Inflammatory macrophage treated with lipopolysaccharide for 4 hours (primary cell): ENCODE measurements at regions not wholly inside any gene's neighbourhood (a gene's known extent, or its start where the extent isn't known, plus 50 kb on each side); places are given as distances from the start of the nearest gene placed in this dataset.
"Not testable (repeated sequence)": the region's sequence is repeated elsewhere in the genome, so short reads cannot be mapped to it uniquely, and the experiment has no call there.

Experiments used
- DNase-seq: peaks from one replicate; pipeline ENCODE4 v3.0.0-alpha.2; 2020

DNA sequence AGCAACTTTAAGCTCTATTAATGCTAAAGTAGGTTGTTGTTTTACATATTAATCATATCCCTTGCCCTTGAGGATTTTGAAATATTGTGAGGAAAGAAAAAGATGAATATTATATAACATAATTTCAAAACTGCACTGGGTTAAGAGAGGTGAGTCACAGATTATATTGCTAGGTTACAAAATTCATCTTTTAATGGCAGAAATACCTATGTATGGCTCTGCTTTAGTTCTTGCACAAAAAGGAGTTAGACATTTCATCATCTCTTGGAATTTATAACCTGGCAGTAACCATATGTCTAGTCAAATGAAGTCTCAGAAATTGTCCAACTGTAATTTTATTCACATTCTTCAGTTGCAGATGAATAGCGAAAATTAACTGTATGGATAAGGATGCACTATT is 2041.1 kb downstream of the OLFM4 start:
- no peak for DNase-seq

DNA sequence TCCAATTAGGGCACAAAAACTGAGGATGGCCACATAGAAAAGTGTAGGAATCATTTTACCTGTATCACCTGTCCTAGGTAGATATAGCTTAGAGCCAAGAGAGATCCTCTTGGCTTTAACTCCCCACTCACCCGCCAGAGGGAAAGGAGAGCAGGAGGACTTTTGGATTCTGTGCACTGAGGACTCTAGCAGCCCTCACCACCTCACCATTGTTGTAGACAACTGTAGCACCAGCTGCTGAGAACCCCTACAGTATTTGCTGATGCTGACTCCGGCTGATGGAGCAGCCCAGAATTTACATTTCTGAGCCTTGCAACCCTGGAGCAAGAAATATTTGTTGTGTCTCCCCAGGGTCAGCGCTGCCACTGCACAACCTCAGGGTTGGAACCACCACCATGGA is 2044.4 kb downstream of the OLFM4 start:
- no peak for DNase-seq

DNA sequence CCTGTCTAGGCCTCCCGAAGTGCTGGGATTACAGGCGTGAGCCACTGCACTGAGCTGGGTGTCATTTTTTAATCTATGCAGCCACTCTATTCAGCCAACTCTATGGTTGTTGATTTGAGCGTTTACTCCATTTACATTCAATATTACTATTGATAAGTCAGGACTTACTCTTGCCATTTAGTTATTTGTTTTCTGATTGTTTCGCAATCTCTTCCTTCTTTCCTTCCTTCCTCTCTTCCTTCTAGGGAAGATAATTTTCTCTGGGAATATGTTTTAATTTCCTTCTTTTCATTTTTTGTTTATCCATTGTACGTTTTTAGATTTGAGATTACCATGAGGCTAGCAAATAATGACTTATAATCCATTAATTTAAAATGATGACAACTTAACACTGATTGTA is 2056.0 kb downstream of the OLFM4 start:
- DNase-seq = no peak

DNA sequence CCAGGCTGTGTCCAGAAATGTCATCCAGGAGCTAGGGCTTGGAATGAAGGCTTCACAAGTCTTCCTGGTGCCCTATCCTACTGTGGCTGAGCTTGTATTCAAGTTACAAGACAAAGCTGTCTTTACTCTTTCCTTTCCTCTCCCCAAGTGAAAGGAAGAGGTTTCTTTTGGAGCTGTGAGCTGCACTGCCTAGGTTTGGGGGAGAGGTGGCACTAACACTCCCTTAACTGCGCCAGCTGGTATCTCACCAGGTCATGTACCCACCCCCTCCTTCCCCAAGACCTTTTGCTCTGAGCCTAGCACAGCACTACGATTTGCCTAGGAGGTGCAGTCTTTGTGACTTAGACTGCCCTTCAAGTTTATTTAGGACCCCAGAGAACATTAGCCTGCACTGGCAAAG is 2053.6 kb upstream of the PRR20A start:
- DNase-seq = no peak

DNA sequence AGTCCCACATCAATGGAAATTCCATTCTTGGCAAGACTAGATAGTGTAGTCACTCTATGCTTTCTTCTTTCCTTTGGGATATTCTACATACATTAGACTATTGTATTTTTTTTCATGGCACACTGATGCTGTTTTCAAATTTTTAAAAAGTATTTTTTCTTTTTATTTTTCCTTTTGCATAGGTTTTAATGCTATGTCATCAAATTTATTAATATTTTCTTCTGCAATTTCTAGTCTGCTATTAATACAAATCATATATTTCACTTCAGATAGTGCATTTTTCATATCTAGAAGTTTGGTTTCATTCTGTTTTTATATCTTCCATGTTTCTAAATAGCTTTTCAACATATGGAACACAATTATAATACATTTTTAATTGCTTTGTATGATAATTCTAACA is 2050.1 kb upstream of the PRR20A start:
- no peak for DNase-seq

DNA sequence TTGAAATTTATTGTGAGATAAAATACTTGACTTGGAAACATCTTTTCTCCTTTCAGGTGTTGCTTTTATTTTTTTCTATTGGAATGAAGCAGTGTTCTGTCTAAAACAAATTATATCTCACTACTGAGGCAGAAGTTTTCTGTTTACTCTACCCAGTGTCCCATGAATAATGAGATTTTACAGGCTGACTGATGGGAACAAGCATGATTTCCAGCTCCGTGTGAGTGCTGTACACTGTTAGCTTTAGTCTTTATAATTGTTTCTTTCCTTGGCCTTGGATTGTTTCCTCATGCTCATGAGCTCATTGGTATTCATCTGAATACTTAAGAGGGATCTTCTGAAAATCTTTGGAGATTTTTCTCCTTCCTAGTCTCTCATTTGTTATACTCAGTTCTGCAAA is 2049.5 kb upstream of the PRR20A start:
- no peak for DNase-seq

DNA sequence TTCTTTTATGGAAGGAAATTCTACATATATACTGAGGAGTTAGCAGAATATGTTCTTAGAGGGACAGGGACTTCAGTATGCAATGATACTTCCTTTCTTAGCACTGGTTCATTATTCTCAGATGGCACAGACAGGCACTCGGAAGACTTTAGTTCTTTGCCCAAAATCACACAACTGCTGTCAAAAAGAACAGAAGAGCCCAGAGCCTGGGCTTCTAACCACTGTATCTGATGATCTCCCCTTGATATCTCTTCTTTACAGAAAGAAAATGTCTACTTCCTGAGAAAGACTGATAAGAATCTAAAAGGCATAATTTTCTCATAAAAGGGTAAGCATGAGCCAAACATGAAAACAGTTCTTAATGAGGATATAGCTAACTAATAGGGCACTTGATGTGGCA is 2034.2 kb upstream of the PRR20A start:
- no peak for DNase-seq

DNA sequence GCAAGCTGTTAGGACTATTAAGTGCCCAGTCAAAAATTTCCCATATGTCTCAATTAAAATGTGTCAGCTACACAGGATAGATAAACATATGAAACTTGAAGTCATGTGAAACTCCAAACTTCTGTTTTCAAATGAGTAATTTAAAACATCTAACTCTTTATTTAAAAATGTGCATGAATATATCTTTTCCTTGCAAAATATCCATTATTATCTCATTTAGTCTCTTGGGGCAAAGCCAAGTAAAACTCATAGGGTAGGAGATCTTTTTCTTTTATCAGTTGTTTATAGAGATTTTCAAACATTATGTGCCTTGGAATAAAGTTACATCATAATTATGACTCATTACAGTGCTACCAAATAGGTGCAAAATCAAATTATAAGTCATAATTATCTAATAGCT is 2020.1 kb upstream of the PRR20A start:
- no peak for DNase-seq

DNA sequence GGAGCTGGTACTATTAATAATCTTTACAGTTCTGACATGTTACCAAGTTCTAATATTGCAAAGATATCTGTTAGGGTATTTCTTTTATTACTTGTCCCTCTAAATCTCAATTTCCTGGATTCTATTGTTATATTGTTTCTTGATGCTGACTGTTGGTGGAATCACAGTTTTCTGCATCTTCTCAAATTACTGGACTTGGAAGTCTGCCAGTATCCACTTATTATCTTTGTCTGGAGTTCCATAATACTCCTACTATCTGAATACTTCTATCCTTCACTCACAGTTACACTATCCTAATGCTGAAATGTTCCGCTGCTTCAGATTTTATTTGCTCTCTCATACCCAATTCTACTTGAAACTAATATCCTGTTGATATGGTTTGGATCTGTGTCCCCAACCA is 1985.7 kb upstream of the PRR20A start:
- DNase-seq = no peak

DNA sequence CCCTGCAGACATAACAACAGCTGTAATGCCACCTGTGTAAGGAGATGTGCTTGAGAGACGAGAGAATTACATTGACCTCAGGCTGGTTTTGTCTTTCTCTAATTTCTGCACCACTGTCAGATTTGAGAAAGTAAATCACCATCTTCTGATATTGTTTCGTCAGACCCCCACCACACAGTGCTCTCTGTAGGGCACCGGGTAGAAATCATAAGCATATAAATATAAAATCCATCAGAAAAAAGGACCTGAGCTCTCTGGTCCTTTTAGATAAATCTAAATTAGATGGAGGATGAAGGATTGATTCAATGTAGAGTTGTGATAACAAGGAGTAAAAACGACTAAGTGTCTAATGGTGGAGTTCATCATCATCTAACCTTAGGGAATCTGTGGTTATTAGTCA is 1981.0 kb upstream of the PRR20A start:
- DNase-seq = no peak

DNA sequence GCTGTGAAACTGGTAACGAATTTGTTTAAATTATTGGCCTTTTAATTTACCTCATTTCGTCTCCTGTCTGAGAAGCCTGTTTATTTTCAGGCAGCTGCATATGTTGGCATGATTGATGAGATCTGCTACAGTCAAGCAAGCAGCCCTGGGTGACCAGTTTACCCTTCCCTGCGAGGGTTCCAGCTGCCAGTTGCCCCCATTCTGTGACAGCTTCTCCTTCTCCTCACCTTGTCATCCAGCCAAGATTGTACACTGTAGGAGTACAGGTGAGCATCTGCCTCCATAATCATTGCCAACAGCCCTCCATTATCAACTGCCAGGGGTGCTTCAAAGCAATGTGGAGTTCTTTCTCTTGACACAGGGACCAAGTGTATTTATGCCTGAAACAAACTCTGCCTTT is 1979.9 kb upstream of the PRR20A start:
- no peak for DNase-seq

DNA sequence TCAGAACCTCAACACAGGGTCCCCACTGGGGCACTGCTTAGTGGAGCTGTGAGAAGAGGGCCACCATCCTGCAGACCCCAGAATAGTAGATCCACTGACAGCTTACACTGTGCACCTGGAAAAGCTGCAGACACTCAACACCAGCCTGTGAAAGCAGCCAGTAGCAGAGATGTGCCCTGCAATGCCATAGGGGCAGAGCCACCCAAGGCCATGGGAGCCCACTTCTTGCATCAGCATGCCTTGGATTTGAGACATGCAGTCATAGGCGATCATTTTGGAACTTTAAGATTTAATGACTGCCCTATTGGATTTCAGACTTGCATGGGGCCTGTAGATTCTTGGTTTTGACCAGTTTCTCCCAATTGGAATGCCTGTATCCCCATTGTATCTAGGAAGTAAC is 1962.1 kb upstream of the PRR20A start:
- not testable (repeated sequence) for DNase-seq

DNA sequence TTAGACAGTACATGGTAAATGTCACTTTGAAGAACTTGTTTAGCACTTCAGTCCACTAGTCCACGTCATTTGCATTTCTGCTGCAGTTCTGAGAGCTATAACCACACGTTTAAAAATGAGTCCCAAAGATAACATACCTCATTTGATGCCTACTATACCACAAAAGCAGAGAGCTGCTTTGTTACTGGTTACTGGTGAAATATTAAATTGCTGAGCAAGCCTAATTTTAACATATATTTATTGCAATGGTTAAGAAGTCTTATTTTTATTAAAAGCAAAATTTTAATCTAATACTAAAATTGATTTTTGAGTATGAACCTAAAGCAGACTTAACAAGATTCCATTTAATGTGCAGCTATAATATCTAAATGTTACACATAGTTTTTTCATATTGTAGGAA is 1949.7 kb upstream of the PRR20A start:
- no peak for DNase-seq

DNA sequence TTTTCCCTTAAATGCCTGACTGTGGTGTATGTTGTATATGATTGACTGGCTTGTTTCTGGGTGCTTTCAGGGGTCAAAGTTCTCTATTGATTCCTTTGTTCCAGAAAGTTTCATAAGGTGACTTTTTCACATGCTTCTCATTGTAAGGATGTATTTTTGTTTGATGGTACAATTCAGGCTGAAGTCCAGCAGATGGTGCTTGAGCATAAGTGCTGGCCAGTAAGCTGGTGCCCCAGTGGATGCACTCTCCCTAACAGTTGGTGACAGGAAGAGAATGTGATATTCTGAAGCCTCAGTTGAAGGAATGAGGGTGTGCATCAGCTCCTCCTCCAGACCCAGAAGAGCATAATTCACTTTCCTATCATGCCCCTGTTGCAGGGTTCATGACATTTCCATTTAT is 1941.6 kb upstream of the PRR20A start:
- DNase-seq = no peak

DNA sequence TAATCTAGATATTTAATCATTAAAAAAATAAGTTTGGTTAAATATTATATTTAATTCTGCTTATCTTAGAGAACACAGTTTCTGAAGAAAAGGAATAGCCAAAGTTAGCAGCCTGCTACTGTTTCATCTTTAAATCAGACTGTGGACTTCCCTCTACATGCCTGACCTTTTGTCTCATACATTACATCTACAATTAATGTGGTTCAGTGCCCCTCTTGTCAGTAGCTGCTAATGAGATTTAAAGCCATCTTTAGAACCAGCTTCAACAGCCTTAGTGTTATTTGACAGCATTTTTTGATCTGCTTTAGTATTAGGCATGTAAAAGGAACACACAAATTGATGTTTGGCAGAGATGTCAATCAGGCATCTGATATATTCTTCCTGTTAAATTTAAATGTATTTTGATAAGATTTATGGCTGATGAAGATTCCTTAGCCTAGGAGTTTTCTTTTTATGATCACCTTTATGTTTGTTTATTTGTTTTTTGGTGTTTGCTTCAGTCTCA is 1925.8 kb upstream of the PRR20A start:
- no peak for DNase-seq

DNA sequence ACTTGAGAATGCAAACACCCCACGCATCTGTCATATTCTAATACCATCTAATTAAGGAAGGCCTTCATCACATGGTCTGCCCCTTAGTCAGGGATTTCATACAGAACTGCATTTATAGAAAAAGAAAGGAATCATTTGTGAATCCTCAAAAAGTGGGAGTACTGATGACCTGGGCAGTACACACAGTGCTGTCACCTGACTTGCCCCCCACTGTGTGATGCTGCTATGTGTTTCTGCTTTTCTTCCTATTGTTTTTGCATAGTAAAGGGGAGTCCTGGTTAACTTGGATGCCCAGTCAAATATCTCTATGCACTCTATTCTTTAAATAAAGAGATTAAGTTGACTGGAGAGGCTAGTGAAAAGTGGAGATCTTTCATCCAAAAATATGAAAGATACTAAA is 1921.2 kb upstream of the PRR20A start:
- no peak for DNase-seq

DNA sequence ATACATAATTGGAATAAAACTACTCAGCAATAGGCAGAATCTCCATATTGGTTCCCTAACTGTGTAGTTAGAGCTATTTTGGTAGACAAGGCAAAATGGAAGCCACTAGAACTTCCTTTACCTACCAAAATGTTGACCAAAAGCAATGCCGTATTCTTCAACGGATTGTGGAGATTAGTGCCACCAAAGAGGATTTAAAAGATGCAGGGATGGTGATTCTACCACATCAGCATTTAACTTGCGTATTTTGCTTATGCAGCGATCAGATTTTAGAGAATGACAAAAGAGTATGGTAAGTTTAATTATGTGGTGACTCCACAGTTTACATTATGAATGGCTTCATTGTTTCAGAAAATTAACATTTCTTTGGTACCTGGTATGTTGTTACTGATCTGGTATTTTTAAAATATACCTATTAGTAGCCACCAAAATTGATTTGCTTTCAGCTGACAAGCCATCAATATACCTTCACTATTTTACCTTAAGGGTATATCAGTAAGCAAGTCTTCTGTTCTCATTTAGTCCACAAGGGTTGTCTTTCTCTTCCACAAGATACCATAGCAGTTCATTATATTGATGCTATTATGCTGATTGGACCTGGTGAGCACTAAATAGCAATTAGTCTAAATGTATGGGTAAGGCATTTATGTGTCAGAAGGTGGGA is 1910.7 kb upstream of the PRR20A start:
- DNase-seq = no peak

DNA sequence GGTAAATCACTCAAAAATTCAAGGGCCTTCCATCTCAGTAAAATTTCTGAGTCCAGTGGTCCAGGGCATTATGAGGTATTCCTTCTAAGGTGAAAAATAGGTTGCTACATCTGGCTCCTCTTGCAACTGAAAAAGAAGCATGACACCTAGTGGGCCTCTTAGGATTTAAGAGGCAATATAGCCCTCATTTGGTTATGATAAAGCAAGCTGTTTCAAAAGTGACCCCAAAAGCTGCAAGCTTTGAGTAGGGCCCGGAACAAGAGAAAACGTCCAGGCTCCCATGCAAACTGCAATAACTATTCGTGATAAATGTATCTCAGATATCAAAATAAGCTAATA is 1910.2 kb upstream of the PRR20A start:
- DNase-seq = no peak

DNA sequence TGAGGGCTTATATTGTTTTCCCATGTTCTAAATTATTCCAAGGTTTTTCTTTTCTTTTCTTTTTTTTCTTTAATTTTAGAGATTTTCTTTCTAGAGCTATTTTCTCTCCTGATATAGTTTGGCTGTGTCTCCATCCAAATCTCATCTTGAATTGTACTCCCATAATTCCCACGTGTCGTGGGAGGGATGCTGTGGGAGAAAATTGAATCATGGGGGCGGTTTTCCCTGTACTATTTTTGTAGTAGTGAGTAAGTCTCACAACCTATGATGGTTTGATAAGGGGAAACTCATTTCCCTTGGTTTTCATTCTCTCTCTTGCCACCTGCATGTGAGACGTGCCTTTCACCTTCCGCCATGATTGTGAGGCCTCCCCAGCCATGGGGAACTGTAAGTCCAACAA is 1906.4 kb upstream of the PRR20A start:
- no peak for DNase-seq

DNA sequence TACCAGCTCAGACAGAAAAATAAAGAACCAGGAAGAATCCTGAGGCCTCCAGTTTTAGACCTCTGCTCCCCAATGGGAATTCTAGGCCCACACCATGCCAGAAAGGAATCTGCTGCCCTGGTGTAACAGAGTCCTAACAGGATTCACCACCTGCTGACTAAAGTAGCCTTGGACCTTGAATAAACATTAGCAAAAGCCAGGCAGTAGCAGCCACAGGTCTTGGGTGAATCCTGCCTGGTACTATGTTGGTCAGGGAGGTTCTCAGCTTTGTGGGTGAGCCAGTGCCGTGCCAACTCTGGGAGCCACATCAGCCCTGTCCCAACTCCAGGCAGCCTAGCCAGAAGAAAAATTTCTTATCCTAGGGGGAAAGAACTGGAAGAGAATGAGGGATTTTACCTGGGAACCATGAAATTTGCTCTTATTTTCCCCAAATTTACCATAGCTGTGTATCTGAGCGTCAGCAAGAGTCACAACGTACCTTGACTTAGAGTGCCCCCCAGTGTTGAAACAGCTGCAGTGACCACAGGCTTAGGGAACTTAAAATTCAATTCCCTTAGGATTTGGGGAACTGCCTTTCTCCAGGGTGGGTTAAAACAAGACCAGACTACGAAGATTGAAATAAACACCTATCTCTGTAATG is 1895.6 kb upstream of the PRR20A start:
- DNase-seq = no peak

DNA sequence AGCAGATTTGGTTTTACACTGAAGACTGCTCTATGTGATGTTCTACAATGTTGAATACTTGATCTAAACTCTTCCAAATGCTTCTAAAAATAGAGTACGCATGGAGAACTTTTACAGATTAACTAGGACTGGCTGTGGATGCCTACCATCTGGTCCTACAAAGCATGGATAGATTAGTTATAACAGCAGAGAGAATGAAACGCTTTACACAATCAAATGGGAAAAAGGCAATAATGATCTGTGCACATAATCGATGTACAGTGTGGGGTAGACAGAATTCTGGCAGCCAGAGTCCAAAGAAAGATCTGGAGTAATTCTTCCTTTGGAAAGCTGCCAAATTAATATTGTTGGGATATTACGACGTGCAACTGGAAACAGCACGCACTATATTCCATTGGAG is 1885.5 kb upstream of the PRR20A start:
- no peak for DNase-seq

DNA sequence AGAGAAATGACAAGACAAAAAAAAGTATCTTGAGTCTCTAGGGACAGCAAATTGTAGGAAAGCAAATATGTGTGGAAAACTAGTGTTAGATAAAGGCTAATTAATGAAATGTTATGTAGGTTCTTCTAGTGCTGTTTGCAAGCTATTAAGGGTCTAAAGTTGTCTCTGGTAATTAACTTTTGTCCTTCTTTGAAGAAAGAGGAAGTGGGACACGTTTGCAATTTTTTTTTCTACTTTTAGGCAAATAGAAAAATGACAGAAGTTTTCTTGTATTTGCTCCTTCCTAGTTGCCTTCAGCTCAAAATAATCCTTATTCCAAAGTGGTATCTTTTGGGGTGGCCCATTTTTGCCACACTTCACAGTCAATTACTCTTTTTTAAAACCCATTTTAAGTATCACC is 1877.7 kb upstream of the PRR20A start:
- DNase-seq = no peak

DNA sequence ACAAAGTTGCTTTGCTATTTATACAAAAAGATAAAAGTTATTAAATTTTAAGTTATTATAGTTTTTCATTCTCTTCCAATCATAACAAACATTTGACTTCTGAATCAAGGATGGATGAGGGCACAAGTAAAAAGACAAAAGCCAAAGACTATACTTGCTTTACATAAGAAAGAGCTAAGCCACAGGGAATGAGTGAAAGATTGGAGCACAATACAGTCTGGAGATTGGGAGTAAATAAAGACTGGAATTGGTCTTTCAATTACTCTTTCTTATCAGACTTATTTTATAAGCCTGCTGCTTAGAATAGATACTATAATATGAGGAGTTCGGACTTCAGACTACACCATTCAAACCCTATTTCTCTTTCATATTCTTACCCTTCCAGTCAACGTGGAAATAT is 1874.1 kb upstream of the PRR20A start:
- no peak for DNase-seq

DNA sequence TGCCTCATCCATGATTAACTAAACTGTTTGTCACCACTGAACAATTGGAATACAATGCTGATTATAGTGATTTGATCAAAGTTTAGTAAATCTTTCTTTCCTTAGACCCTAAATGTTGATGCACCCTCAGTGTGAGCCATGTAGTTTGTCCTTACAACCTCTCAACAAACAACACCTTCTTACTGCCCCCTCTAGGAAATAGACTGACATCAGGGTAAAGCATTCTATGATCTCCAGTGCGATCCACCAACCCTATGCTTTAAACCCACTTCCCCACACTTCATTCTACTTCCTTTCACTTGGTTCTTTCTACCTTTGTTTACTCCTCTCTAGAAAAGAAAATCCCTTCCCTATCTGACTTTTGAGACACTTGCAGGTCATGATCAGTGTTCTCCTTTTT is 1842.5 kb upstream of the PRR20A start:
- no peak for DNase-seq

DNA sequence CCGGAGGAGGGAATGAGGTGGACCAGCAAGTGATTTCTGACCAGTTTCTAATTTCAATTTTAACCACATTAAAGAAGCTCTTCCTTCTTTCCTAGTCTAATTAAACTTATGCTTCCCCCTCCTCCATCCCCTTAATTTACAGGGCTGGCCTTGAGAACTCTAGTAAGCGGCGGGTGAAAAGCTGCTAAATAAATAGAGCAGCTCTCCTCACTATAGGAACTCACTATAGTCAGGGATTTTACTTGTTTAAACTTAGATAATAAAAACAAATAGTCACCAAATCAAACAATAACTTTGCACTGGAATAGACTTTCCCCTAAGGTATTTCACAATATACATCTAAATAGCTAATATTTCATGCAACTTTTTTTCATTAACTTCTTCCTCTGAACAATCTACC is 1838.2 kb upstream of the PRR20A start:
- no peak for DNase-seq
